NCI-H1417 treated with DMSO at 0.1 percent for 48 hours (cell line): ENCODE measurements at regions not wholly inside any gene's neighbourhood (a gene's known extent, or its start where the extent isn't known, plus 50 kb on each side); places are given as distances from the start of the nearest gene placed in this dataset.
"Not testable (repeated sequence)": the region's sequence is repeated elsewhere in the genome, so short reads cannot be mapped to it uniquely, and the experiment has no call there.

ENCODE experiments used
- DNase-seq: peaks from one replicate; lab custom pipeline; 2025; lab: John Stamatoyannopoulos, UW

DNA sequence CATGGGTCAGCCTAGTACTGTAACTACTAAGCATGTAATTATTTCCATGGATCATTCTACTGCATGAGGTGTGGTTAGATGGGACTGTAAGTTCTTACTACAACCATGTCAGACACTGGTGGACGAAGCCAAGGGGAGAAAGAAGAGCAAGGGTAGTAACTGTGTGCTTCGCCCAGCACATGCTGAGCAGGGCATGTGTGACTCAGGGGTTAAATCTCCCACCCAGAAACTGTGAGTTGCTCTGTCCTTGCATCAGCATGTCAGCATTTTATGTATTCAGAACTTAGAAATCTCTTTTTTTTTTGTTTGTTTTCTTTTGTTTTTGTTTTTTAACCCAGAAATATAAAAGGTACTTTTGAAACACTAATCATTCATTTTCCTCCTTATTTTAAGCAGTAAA lies 436.6 kb upstream of the KLF12 start:
- no peak for DNase-seq

DNA sequence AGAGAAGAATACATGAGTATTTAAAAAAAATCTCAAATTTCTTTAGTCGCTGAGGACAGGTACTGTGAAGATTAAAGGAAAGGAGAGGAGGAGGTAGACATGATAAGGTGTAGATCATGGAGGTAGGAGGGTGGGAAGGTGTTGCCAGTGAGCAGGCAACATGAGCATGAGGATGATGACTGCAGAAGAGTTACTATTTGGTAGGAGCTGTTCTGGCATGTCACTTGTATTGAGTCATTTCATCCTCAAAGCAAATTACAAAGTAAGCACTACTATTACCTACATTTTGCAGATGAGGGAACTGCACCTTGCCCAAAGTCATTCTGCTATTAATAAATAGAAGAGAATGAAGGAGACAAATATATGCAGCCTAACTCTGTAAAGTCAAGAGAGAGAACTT lies 435.8 kb upstream of the KLF12 start:
- DNase-seq: no peak

DNA sequence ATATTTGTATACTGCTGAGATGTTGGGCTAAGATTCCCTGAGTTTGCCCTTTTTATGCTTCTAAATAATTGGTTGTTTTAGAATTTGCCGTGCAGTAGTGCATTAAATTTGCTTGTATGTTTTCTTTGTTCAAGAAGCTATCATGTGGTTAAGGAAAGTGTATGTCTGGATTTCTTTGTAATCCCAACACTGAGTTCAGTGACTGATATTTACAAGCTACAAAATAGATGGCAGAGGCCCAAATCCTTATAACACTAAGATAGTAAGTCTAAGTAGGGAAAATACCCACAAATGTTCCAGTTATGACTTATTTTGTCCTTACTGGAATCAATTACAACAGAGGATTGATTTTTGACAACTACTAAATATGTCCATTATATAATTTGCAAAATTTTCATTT lies 435.0 kb upstream of the KLF12 start:
- no peak for DNase-seq

DNA sequence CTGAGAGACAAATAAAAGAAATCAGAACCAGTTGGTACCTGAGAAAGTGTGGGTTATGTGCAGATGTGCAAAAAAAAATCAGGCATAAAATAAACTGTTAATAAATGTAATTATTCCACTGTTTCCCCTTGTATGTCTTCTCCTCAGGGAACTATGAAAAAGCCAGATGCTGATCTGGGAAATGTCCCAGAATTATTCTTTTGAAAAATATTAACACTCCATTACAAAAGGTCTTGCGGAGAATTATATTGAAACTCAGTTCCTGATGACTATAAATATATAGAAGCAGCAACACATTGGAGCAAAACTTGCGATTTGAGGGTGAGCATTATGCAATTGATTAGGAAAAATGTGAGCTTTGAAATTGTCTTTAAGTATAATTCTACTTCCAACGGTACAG lies 433.3 kb upstream of the KLF12 start:
- no peak for DNase-seq

DNA sequence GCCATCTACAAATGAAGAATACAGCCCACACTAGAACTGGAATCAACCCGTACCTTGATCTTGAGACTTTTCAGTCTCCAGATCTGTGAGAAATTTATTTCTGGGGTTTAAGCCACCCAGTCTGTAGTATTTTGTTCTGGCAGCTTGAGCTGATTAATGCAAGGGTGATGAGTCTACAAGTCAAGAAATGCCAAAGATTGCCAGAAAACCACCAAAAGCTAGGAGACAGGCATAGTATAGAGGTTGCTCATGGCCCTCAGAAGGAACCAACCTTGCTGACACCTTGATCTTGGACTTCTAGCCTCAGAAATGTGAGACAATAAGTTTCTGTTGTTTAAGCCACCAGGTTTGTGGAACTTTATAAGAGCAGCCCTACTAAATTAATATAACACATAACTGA lies 428.2 kb upstream of the KLF12 start:
- no peak for DNase-seq

DNA sequence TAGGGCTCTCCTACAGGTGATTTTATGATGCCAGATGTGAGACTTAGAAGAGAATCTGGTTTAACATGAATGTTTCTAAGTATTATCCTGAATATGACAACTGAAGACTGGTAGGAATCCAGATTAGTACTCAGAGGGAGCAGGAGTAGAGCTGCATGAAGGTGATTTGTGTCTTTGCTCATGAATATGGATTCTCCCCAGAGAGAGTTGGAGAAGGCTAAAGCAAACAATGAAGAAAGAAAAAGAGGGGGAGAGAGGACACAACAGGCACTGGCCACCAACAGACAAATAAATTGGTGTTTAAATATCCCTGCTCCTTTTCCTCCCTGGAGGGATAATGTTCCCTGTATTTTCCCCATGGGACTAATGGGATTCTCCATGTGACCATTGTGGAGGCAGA lies 427.0 kb upstream of the KLF12 start:
- DNase-seq: no peak

DNA sequence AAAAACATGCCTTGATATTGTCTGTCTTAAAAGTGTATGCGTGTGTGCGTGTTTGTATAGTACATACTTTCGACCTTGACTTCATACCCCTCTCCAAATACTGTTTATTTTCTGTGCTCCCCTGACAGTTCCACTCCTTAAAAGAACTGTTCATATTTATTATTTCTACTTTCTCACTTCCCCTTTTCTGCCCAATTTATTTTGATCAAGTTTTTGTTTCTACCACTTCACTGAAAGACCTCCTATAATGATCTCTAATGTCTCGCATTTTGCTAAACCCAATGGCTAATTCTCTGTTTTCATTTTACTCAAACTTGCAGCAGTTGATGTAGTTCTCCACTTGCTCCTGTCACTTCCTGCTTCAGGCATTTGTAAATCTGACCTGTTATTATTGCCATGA lies 426.1 kb upstream of the KLF12 start:
- DNase-seq: no peak

DNA sequence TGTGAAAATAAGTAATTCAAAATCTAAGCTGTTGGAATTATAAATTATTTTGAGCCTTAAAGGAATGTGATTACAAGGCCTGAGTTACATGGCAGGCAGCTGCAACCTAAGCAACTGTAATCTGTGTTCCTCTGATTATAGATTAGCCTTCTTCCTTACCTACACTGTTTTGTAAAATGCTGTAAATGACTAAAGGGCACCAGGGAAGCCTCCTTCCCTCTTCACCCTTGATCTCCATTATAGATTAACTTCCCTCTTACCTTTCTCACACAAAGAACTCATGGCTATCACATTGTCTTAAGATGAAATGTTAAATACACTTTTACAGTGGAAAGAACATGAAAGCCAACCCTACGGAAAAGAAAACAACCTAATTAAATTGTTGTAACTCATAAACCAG lies 423.7 kb upstream of the KLF12 start:
- no peak for DNase-seq

DNA sequence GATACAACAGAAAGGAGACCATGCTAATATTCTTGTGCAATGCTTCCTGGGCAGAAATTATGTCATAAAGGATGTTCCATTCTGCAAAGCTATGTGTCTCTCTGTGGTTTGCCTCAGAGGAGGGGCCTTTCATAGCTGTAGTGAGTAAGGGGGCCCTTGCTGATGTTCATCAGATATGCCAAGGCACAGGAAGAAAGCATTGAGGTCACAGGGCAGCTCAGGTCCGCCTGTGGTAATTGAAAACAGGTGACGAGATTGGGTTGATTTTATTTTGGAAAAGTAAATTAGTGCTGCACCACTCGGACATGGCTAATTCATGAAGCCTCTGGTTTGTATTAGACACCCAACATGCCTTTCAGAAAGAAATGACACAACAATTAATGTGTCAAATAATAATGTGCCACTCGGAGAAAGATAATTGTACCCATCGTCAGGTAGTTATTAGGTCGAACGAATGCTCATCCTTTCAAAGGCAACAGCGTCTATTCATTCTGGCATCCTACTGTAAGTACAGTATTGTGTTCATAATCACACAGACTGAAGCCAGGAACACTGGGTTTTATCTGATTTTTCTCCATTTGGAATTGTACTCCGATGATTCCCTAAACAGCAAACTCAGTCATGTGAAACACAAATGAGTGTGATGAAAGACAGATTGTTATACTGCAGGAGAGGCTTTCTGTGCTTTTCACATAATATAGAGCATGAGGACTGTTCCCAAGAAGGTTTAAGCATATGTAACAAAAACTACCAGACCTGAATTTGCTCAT lies 421.6 kb upstream of the KLF12 start:
- DNase-seq: peak; percentile 40

DNA sequence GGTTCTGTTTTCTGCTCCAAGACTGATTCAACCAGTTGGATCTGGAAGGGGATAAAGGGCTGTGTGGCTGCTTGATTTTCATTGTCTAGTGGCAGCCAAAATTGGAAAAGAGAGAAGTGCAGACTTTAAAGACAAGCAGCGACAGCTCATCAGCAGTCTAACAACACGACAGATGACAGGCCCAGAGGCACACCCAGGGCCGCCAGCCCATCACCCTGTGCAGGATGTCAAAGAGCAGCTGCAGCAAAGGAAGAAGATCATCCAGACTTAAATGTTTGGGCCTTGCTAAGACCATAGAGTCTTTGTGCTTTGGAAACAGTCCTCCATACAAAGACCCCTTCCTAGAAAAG lies 421.0 kb upstream of the KLF12 start:
- DNase-seq: no peak

DNA sequence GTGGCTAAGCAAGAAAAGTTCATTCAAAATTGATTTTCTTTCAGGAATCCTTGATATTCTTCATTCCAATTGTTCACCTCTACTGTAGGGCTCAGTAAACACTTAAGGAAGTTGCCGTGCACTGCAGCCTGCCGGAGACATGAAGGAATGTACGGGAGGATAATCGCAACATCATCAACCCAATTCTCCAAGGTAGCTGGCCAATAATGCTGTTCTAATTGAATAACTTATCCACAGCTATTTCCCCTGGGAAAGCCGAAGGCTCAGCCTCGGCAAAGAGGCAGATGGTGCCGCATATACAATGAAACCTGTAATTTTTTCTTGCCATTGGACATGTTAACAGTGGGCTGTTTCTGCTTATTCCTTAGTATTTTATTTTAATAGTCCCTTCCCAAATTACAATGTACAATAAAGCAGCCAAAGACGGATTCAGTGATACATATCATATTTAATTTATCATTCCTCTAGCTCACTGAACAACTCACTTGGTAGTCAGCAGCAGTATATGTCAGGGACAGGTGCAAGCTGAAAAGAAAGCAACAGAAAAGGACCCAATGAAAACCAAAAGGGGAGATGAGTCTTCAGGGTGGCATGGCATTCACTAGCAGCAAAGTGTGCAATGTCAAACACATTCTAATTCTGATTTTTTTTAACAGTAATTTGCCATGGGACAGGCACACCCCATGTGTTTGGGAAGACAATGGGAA lies 420.5 kb upstream of the KLF12 start:
- DNase-seq: no peak

DNA sequence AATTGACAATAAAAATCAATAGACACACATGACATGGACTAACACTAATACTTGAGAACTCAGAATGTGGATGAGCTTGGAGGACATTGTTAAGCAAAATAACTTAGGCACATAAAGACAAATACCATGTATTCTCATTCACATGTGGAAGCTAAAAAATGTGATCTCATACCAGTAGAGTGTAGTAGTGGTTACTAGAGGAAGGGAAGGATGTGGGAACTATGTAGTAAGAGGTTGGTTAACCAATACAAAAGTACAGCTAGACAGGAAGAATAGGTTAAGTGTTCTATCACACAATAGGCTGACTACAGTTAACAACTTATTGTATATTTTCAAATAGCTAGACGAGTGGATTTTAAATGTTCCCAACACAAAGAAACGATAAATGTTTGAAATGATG lies 415.8 kb upstream of the KLF12 start:
- DNase-seq: no peak

DNA sequence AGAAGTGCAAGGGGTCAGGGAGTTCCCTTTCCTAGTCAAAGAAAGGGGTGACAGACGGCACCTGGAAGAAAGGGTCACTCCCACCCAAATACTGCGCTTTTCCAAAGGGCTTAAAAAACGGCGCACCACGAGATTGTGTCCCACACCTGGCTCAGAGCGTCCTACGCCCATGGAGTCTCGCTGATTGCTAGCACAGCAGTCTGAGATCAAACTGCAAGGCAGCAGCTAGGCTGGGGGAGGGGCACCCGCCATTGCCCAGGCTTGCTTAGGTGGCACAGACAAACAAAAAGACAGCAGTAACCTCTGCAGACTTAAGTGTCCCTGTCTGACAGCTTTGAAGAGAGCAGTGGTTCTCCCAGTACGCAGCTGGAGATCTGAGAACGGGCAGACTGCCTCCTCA lies 402.4 kb upstream of the KLF12 start:
- DNase-seq: not testable (repeated sequence)

DNA sequence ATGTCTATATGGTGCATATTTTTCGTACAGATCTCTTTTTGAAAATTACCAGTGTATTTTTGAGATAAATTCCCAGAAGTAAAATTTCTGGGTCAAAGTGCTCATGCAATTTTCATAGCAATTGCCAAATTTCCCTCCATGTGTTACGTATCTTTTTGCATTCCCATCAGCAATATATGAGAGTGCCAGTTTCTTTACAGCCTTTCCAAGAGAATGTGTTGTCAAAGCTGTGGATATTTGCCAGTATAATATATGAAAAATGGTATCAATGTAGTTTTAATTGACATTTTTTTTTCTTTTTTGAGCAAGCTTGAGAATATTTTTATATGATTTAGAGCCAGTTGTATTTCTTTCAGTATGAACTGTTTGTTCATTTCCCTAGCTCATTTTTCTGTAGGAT lies 399.0 kb upstream of the KLF12 start:
- no peak for DNase-seq

DNA sequence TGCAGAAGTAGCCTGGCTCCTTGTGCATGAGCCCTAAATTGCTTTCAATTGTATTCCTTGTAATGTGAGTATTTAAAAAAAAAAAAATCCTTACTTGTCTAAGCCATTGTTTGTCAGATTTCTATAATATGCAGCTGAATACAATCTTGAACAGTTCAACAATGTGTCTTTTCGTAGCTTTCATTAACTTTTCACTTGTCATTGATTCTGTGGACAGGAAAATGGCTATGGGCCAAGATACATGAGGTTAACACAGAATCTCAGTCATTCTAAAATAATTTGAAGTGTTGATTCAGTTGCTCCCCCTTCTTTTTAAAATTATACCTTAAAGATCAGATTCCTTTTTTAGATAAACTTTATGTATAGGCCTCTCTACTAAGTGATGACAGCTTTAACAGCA lies 395.8 kb upstream of the KLF12 start:
- no peak for DNase-seq

DNA sequence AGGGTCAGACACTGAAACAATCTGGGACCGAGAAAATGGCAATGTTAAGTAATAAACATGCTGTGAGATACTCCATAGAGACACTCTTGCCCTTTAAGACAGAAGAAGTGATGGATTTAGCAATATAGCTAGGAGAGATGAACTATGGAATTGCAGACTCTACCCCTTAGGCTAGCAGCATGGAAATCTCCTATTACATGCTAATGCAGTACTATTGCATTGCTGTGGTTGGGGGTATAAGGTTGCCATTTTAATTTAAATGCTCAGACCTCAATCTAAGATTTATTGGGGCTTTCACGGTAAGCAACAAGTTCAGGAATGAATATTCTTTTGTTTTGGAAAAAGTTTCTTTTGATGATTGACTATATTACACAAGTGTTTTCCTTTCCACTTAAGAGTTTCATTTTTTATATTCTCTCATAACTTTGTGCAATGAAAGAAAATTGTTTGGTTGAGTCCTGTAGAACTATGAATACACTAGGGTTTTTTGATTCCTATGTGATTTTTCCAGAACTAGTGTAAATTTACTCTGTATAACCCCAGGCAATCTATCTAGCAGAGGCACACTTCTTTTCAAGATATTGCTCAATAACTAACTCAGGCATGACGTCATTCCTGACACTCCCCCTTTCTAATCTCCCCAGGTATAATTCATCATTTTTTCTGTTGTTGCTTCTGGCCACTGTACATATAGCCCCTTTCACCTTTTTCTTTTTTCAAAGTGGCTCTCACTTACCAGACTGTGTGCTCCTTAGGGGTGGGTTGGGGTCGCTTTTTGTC lies 394.7 kb upstream of the KLF12 start:
- DNase-seq: no peak

DNA sequence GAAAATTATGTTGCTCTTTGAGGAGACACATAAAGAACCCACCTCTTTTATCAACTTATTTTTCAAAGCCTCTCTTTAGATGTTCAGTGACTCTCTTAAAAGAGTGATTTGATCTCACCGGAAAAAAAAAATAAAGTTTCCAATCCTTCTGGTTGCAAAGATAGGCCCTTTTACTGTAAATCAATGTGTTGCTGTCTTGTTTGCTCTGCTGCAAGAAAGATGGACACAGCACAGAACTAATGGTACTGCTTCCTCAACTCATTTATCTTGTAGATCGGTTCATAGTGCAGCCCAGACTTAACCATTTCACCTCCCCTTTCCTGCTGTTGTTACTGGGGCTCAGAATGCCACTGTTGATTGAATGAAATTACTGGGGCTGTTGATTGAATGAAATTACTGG lies 388.9 kb upstream of the KLF12 start:
- no peak for DNase-seq

DNA sequence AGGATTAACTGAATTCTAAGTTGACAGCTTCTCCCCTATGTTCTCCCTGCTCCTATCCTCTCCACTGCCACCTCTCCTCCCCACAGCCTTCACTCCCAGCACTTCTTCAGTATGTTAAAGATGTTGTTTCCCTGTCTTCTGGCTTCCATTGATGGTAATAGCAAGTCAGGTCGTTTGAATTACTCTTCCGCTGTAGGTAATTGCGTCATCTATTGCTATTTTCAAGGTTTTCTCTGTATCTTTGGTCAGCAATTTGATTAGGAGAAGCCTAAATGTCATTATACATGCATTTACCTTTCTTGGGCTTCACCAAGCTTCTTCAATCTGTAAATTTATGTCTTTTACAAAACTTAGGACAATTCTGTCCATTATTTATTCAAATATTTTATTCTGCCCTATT lies 377.3 kb upstream of the KLF12 start:
- no peak for DNase-seq

DNA sequence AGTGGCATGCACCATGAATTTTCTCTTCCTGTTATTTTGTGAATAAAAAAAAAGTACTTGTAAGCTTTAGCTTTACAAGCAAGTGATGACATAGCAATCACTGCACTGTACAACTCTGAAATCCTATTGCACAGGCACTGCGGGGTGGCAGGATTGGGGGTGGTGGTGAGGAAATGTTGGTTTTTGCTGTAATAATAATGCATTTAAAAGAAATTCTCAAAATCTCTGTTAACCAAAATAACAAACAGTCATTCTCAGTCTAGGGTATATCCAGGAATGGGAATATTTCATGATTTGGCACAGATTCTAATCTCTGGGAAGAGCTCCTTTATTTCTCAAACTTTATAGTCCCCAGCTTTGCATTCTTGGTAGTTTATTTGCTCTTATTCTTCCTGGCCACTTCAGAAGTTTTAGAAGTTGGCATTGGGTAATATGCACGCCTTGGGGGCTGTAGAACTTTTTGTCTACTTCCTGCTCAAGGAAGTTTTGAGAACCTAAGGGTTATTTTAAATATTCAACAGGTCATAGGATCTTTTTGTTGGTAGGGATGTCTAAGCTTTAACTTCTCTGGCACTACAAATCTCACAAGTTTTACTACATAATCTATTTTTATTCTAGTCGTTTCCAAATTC lies 353.0 kb upstream of the KLF12 start:
- no peak for DNase-seq

DNA sequence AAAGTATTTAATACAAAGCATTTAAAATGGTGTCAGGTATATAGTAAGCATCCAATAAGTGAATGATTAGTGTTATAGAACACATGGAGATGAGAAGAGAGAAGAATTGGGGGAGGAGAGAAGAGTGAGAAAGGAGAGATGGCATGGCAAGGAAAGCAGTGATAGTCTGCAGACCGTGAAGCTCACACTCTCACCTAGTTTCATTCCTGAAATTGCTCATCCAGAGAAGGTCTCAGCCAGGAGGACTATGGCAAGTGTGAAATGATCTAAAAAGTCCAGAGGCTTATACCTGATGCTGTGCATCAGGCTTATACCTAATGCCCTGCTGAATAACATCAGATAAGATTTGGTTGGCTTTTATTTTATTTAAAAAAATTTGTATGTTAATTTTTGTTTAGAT lies 351.6 kb upstream of the KLF12 start:
- no peak for DNase-seq

DNA sequence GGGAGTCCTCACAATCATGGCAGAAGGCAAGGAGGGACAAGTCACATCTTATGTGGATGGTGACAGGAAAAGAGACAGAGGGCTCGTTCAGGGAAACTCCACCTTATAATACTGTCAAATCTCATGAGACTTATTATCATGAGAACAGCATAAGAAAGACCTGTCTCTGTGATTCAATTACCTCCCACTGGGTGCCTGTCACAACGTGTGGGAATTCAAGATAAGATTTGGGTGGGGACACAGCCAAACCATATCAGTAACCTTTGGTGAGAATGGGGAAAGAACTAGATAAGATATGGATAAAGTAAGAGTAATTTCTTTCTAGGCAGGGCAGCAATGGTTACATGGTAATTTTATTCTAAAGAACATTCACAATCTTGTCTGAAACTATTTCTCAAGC lies 344.9 kb upstream of the KLF12 start:
- DNase-seq: no peak

DNA sequence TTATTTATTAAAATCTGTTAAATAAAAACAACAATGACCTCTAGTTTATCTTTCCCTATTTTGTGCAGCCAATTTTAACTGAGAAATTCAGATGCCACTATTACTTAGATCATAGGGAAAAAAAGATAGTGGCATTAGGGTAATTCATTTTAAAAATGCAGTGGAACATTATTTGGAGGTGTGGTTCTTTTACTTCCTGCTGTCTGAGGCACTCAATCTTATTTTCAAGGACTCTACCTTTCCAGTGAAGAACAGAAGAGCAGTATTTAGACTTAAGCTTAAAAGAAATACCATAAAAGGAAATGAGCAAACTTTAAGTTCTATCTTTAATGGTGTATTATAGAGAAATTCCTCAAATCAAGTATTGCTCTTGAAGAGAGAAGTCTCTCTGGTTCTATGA lies 342.6 kb upstream of the KLF12 start:
- DNase-seq: no peak

DNA sequence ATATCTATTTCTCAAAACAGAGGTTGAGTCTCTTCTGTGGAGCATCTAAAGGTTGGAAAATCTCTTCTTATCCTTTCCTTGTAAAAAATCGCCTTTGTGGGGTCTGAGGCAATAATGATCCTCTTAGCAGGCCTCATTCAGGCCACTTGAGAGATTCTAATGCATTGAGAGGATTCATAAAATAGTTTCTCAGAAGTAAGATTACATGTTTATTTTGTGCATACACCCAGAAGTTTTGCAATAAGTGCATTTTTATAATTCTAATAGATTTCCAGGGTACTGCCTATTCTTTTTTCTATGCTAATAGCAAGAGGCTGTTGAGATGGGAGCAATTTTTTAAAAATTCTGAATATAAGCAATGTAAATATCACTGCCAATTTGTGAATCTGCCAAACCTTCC lies 342.2 kb upstream of the KLF12 start:
- DNase-seq: no peak
